Astrocyte (in vitro differentiated cells and primary cell): ENCODE measurements at regions not wholly inside any gene's neighbourhood (a gene's known extent, or its start where the extent isn't known, plus 50 kb on each side); places are given as distances from the start of the nearest gene placed in this dataset.

Experiments
- CTCF ChIP-seq: IDR thresholded peaks from 2 replicates; pipeline ENCODE4 v1.5.1; 2011; ENCODE audit warnings: low read depth, mild to moderate bottlenecking, inconsistent platforms, low read length, moderate library complexity; ENCODE audit not compliant: insufficient read depth
- EZH2 ChIP-seq: IDR thresholded peaks from 2 replicates; pipeline ENCODE4 v1.6.1; 2012; ENCODE audit warnings: mild to moderate bottlenecking, low read length, inconsistent platforms; ENCODE audit not compliant: insufficient read depth

- no peak for TF ChIP-seq CTCF
- no peak for TF ChIP-seq EZH2
These were observed 622.8 kb upstream of the ZNF385D start for GRCh38 chr3:22373827-22374226.
